ENCODE measurements at regions not wholly inside any gene's neighbourhood (a gene's known extent, or its start where the extent isn't known, plus 50 kb on each side); places are given as distances from the start of the nearest gene placed in this dataset.

DNA sequence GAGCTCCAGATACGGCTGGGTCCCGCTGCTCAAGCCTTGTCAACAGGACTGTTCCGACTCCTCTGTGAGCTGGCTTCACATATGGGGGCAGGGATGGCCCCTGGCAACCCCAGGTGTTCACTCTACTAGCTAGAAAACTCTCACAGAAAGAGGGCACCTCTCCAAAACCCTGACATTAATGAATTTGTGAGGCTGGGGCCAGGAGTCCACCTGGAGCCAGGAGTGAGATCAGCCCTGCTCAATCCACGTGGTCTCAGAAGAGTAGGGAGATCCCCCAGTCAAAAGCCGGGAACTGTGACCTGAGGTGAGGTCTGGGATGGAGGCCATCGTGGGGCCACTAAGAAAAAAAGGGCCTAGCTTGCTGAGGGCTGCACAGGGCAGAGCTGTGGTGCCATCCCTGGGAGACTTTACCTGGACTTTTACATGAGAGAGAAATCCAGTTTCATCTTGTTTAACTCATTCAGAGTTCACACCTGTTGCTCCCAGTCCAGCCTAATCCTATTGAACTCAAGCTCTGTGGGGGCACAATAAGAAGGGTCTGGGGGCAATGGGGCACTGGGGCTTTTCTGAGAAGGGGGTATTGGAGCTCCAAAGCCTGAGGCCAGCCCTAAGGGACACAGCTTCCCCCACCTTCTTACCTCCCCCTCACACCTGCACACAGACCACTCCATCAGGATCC, 144.3 kb upstream of the MLN start:
- peaks cover 0 to 5% of the 10 kb centered on the region in 2 experiments; a peak in 2 of 4 replicates for H3K27me3 ChIP-seq (replicated peaks in 1 of 2; ENCODE audit: control insufficient read depth in 2 of 2, insufficient read depth in 2 of 2, low read length in 1 of 2)
- H3K79me2 ChIP-seq (ENCODE audit: control insufficient read depth, insufficient read depth, low read length) = no peaks in the 10 kb centered on the region
- DNase-seq (ENCODE audit: low read depth, low spot score) (no peak), FAIRE-seq (no peak), ATAC-seq (no peak)
- SMC1A ChIA-PET (ENCODE audit: uncharacterized antibody, unreplicated experiment) = no interaction called here
- no peaks in the 10 kb centered on the region for H4K20me1 ChIP-seq (ENCODE audit: control insufficient read depth, insufficient read depth)
- H3K9me3 ChIP-seq (replicated peaks; ENCODE audit: control insufficient read depth, insufficient read depth, low read length) = no peaks in the 10 kb centered on the region
- RAD21 ChIA-PET (ENCODE audit: unreplicated experiment) = no interaction called here
- CTCF ChIA-PET = interaction anchor here (0.5 to 0.7 kb wide), 2 partner anchors 11 to 620 kb away, joined by 3 to 4 read pairs; no protein-coding TSS in a partner anchor
- H3K4me1 ChIP-seq (ENCODE audit: control insufficient read depth, insufficient read depth, low read length) = no peaks in the 10 kb centered on the region
- H3K4me2 ChIP-seq (ENCODE audit: control insufficient read depth, insufficient read depth) = no peak overlapping the region
- H3K9ac ChIP-seq (ENCODE audit: control insufficient read depth, insufficient read depth, low read length) = no peak overlapping the region
- BruUV-seq (replicated peaks) = no TSS peak
- no peak overlapping the region for H3K4me3 ChIP-seq
- intact Hi-C loops (cut with micrococcal nuclease; ENCODE audit: unreplicated experiment) = no loop called here
- POLR2A ChIA-PET = no interaction called here
- in situ Hi-C loops (cut with MboI) = no loop called here
- 26% methylated on average over 6 of the region's 6 CpGs for WGBS (ENCODE audit: insufficient coverage, insufficient replicate concordance, low lambda C conversion rate, missing lambda C conversion rate)
- no peak overlapping the region for H3K27ac ChIP-seq (ENCODE audit: control insufficient read depth, insufficient read depth)
- H2AFZ ChIP-seq (ENCODE audit: control insufficient read depth, low read depth, low read length) = no peak overlapping the region
- no peaks in the 10 kb centered on the region for H3K36me3 ChIP-seq (ENCODE audit: control insufficient read depth in 2 of 2, insufficient read depth in 2 of 2, low read length in 1 of 2)
- TF ChIP-seq, protein P1, sequence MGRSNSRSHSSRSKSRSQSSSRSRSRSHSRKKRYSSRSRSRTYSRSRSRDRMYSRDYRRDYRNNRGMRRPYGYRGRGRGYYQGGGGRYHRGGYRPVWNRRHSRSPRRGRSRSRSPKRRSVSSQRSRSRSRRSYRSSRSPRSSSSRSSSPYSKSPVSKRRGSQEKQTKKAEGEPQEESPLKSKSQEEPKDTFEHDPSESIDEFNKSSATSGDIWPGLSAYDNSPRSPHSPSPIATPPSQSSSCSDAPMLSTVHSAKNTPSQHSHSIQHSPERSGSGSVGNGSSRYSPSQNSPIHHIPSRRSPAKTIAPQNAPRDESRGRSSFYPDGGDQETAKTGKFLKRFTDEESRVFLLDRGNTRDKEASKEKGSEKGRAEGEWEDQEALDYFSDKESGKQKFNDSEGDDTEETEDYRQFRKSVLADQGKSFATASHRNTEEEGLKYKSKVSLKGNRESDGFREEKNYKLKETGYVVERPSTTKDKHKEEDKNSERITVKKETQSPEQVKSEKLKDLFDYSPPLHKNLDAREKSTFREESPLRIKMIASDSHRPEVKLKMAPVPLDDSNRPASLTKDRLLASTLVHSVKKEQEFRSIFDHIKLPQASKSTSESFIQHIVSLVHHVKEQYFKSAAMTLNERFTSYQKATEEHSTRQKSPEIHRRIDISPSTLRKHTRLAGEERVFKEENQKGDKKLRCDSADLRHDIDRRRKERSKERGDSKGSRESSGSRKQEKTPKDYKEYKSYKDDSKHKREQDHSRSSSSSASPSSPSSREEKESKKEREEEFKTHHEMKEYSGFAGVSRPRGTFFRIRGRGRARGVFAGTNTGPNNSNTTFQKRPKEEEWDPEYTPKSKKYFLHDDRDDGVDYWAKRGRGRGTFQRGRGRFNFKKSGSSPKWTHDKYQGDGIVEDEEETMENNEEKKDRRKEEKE (IDR thresholded peaks at IDR 0.05) = no peak
- TF ChIP-seq CREB1 (IDR thresholded peaks at IDR 0.05; ENCODE audit: low read depth) = no peak
- TF ChIP-seq, protein P2, sequence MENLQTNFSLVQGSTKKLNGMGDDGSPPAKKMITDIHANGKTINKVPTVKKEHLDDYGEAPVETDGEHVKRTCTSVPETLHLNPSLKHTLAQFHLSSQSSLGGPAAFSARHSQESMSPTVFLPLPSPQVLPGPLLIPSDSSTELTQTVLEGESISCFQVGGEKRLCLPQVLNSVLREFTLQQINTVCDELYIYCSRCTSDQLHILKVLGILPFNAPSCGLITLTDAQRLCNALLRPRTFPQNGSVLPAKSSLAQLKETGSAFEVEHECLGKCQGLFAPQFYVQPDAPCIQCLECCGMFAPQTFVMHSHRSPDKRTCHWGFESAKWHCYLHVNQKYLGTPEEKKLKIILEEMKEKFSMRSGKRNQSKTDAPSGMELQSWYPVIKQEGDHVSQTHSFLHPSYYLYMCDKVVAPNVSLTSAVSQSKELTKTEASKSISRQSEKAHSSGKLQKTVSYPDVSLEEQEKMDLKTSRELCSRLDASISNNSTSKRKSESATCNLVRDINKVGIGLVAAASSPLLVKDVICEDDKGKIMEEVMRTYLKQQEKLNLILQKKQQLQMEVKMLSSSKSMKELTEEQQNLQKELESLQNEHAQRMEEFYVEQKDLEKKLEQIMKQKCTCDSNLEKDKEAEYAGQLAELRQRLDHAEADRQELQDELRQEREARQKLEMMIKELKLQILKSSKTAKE (IDR thresholded peaks at IDR 0.05; ENCODE audit: low read depth, poor library complexity, severe bottlenecking) = no peak
- no peak for TF ChIP-seq TAF1 (IDR thresholded peaks at IDR 0.05; ENCODE audit: borderline replicate concordance, low read depth, low read length)
- TF ChIP-seq ESRRA (IDR thresholded peaks at IDR 0.05; ENCODE audit: low read length) = no peak
- TF ChIP-seq SUZ12 (IDR thresholded peaks at IDR 0.05; ENCODE audit: unreplicated experiment) = no peak
- TF ChIP-seq JUND (IDR thresholded peaks at IDR 0.05; ENCODE audit: low read depth, low read length) = no peak
- no peak for TF ChIP-seq MYC (IDR thresholded peaks at IDR 0.05; ENCODE audit: insufficient read depth, insufficient read length, insufficient replicate concordance, low read length, severe bottlenecking)
- TF ChIP-seq, protein P3, sequence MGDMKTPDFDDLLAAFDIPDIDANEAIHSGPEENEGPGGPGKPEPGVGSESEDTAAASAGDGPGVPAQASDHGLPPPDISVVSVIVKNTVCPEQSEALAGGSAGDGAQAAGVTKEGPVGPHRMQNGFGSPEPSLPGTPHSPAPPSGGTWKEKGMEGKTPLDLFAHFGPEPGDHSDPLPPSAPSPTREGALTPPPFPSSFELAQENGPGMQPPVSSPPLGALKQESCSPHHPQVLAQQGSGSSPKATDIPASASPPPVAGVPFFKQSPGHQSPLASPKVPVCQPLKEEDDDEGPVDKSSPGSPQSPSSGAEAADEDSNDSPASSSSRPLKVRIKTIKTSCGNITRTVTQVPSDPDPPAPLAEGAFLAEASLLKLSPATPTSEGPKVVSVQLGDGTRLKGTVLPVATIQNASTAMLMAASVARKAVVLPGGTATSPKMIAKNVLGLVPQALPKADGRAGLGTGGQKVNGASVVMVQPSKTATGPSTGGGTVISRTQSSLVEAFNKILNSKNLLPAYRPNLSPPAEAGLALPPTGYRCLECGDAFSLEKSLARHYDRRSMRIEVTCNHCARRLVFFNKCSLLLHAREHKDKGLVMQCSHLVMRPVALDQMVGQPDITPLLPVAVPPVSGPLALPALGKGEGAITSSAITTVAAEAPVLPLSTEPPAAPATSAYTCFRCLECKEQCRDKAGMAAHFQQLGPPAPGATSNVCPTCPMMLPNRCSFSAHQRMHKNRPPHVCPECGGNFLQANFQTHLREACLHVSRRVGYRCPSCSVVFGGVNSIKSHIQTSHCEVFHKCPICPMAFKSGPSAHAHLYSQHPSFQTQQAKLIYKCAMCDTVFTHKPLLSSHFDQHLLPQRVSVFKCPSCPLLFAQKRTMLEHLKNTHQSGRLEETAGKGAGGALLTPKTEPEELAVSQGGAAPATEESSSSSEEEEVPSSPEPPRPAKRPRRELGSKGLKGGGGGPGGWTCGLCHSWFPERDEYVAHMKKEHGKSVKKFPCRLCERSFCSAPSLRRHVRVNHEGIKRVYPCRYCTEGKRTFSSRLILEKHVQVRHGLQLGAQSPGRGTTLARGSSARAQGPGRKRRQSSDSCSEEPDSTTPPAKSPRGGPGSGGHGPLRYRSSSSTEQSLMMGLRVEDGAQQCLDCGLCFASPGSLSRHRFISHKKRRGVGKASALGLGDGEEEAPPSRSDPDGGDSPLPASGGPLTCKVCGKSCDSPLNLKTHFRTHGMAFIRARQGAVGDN (IDR thresholded peaks at IDR 0.05) = no peak
- TF ChIP-seq STAT1 (conservative IDR thresholded peaks at IDR 0.05) = no peak
- no peak for TF ChIP-seq RBBP5 (conservative IDR thresholded peaks at IDR 0.05)
- no peak for TF ChIP-seq NR2C2 (IDR thresholded peaks at IDR 0.05; ENCODE audit: borderline replicate concordance, control insufficient read depth, insufficient read length, low read depth)
- TF ChIP-seq ZNF384 (IDR thresholded peaks at IDR 0.05; ENCODE audit: borderline replicate concordance, low read depth, low read length) = no peak
